Liver (tissue), 3 donors: ENCODE measurements at regions not wholly inside any gene's neighbourhood (a gene's known extent, or its start where the extent isn't known, plus 50 kb on each side); places are given as distances from the start of the nearest gene placed in this dataset.

Experiments
- EGR1 ChIP-seq, 2 donors: IDR thresholded peaks; 2 replicates each; pipeline ENCODE4 v1.6.1; 2016 to 2018; ENCODE audit warnings: antibody characterized with exemption in 2 of 2, low read depth in 2 of 2
- FOXA1 ChIP-seq: IDR thresholded peaks from 2 replicates; pipeline ENCODE4 v1.6.1; 2016; ENCODE audit warnings: antibody characterized with exemption
- GABPA ChIP-seq, 2 donors: IDR thresholded peaks in 1 of 2; conservative IDR thresholded peaks in 1 of 2; 2 replicates each; pipeline ENCODE4 v1.6.1; 2016; ENCODE audit warnings: antibody characterized with exemption in 2 of 2, mild to moderate bottlenecking in 1 of 2, moderate library complexity in 1 of 2
- JUND ChIP-seq, 2 donors: IDR thresholded peaks; 2 replicates each; pipeline ENCODE4 v1.6.1; 2016; ENCODE audit warnings: antibody characterized with exemption in 2 of 2
- RAD21 ChIP-seq, 2 donors: IDR thresholded peaks; 2 replicates each; pipeline ENCODE4 v1.6.1; 2016; ENCODE audit warnings: antibody characterized with exemption in 2 of 2, mild to moderate bottlenecking in 2 of 2
- TAF1 ChIP-seq: conservative IDR thresholded peaks from 2 replicates; pipeline ENCODE4 v1.6.1; 2016; ENCODE audit warnings: antibody characterized with exemption, mild to moderate bottlenecking
- YY1 ChIP-seq: IDR thresholded peaks from 2 replicates; pipeline ENCODE4 v1.6.1; 2016; ENCODE audit warnings: antibody characterized with exemption, mild to moderate bottlenecking
- TF ChIP-seq, protein P1 (sequence below): fragments of 150-350 bp; IDR thresholded peaks from 2 replicates; pipeline ENCODE4 v1.5.1; 2017; ENCODE audit warnings: improper control_type of control experiment, low read depth, low read length; ENCODE audit not compliant: missing input control
- TF ChIP-seq, protein P2 (sequence below): IDR thresholded peaks from 2 replicates; pipeline ENCODE4 v1.6.1; 2016; ENCODE audit warnings: antibody characterized with exemption, mild to moderate bottlenecking
- TF ChIP-seq, protein P3 (sequence below): IDR thresholded peaks from 2 replicates; pipeline ENCODE4 v1.6.1; 2016; ENCODE audit warnings: antibody characterized with exemption
- TF ChIP-seq, protein P4 (sequence below): IDR thresholded peaks from 2 replicates; pipeline ENCODE4 v1.6.1; 2016; ENCODE audit warnings: antibody characterized with exemption
- TF ChIP-seq, protein P5 (sequence below): IDR thresholded peaks from 2 replicates; pipeline ENCODE4 v1.6.1; 2016; ENCODE audit warnings: antibody characterized with exemption
- donor health status: healthy.
- donor health status: healthy.

DNA sequence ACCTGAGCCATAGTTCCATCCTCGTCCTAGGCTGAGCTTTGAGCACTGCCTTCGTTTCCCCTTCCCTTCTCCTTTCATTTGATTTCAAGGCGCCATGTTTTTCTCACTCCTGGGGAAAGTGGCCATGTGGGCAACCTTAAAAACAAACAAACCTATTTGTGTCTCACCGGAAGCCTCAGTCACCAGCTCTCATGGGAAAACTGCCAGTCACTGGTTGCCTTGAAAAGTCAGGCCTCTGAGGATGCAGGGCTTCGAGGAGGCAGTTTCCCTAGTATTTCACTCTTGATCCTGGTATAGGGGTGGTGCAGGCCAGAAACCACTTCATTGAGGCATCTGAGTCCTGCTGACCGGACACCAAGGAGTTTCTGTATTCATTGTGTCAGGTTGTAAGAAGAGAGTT, 59.2 kb upstream of the TRIB2 start:
- TF ChIP-seq, protein P1, sequence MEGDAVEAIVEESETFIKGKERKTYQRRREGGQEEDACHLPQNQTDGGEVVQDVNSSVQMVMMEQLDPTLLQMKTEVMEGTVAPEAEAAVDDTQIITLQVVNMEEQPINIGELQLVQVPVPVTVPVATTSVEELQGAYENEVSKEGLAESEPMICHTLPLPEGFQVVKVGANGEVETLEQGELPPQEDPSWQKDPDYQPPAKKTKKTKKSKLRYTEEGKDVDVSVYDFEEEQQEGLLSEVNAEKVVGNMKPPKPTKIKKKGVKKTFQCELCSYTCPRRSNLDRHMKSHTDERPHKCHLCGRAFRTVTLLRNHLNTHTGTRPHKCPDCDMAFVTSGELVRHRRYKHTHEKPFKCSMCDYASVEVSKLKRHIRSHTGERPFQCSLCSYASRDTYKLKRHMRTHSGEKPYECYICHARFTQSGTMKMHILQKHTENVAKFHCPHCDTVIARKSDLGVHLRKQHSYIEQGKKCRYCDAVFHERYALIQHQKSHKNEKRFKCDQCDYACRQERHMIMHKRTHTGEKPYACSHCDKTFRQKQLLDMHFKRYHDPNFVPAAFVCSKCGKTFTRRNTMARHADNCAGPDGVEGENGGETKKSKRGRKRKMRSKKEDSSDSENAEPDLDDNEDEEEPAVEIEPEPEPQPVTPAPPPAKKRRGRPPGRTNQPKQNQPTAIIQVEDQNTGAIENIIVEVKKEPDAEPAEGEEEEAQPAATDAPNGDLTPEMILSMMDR: no peak
- TF ChIP-seq, protein P2, sequence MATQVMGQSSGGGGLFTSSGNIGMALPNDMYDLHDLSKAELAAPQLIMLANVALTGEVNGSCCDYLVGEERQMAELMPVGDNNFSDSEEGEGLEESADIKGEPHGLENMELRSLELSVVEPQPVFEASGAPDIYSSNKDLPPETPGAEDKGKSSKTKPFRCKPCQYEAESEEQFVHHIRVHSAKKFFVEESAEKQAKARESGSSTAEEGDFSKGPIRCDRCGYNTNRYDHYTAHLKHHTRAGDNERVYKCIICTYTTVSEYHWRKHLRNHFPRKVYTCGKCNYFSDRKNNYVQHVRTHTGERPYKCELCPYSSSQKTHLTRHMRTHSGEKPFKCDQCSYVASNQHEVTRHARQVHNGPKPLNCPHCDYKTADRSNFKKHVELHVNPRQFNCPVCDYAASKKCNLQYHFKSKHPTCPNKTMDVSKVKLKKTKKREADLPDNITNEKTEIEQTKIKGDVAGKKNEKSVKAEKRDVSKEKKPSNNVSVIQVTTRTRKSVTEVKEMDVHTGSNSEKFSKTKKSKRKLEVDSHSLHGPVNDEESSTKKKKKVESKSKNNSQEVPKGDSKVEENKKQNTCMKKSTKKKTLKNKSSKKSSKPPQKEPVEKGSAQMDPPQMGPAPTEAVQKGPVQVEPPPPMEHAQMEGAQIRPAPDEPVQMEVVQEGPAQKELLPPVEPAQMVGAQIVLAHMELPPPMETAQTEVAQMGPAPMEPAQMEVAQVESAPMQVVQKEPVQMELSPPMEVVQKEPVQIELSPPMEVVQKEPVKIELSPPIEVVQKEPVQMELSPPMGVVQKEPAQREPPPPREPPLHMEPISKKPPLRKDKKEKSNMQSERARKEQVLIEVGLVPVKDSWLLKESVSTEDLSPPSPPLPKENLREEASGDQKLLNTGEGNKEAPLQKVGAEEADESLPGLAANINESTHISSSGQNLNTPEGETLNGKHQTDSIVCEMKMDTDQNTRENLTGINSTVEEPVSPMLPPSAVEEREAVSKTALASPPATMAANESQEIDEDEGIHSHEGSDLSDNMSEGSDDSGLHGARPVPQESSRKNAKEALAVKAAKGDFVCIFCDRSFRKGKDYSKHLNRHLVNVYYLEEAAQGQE: no peak
- TF ChIP-seq, protein P3, sequence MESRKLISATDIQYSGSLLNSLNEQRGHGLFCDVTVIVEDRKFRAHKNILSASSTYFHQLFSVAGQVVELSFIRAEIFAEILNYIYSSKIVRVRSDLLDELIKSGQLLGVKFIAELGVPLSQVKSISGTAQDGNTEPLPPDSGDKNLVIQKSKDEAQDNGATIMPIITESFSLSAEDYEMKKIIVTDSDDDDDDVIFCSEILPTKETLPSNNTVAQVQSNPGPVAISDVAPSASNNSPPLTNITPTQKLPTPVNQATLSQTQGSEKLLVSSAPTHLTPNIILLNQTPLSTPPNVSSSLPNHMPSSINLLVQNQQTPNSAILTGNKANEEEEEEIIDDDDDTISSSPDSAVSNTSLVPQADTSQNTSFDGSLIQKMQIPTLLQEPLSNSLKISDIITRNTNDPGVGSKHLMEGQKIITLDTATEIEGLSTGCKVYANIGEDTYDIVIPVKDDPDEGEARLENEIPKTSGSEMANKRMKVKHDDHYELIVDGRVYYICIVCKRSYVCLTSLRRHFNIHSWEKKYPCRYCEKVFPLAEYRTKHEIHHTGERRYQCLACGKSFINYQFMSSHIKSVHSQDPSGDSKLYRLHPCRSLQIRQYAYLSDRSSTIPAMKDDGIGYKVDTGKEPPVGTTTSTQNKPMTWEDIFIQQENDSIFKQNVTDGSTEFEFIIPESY: no peak
- TF ChIP-seq, protein P4, sequence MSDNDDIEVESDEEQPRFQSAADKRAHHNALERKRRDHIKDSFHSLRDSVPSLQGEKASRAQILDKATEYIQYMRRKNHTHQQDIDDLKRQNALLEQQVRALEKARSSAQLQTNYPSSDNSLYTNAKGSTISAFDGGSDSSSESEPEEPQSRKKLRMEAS: no peak
- TF ChIP-seq JUND (IDR thresholded peaks at IDR 0.05): no peak
- no peak for TF ChIP-seq RAD21 (IDR thresholded peaks at IDR 0.05)
- no peak for TF ChIP-seq GABPA (IDR thresholded peaks at IDR 0.05 in 1 of 2, conservative IDR thresholded peaks at IDR 0.05 in 1 of 2)
- TF ChIP-seq, protein P5, sequence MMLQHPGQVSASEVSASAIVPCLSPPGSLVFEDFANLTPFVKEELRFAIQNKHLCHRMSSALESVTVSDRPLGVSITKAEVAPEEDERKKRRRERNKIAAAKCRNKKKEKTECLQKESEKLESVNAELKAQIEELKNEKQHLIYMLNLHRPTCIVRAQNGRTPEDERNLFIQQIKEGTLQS: no peak
- no peak for TF ChIP-seq FOXA1
- TF ChIP-seq TAF1: no peak
- TF ChIP-seq EGR1 (IDR thresholded peaks at IDR 0.05; ENCODE audit: low read depth in 2 of 2): no peak
- TF ChIP-seq YY1: no peak
